Colonic mucosa (tissue), 4 donors: ENCODE measurements at regions not wholly inside any gene's neighbourhood (a gene's known extent, or its start where the extent isn't known, plus 50 kb on each side); places are given as distances from the start of the nearest gene placed in this dataset.

Experiments used
- DNase-seq: peaks from one replicate; pipeline ENCODE4 v3.0.0-alpha.2; 2020
- H3K27ac ChIP-seq: fragments of 200-600 bp; one replicate; pipeline ENCODE4 v1.8.0; 2021
- H3K27me3 ChIP-seq: fragments of 200-600 bp; one replicate; pipeline ENCODE4 v1.8.0; 2021
- H3K36me3 ChIP-seq: fragments of 200-600 bp; one replicate; pipeline ENCODE4 v1.8.0; 2021
- H3K4me1 ChIP-seq: fragments of 200-600 bp; one replicate; pipeline ENCODE4 v1.8.0; 2021; ENCODE audit warnings: mild to moderate bottlenecking
- H3K4me3 ChIP-seq: fragments of 200-600 bp; one replicate; pipeline ENCODE4 v1.8.0; 2021
- H3K9ac ChIP-seq, 2 donors: one replicate each; pipeline ENCODE4 v1.7.0; 2013; ENCODE audit warnings: control low read depth in 2 of 2, low read depth in 2 of 2, low read length in 2 of 2
- H3K9me3 ChIP-seq: fragments of 200-600 bp; one replicate; pipeline ENCODE4 v1.8.0; 2021
- CTCF ChIP-seq: fragments of 200-600 bp; IDR thresholded peaks from one replicate; pipeline ENCODE4 v1.8.0; 2022; ENCODE audit warnings: antibody characterized with exemption, mild to moderate bottlenecking
- intact Hi-C: fragments of 100-400 bp; cut with DNase I; formaldehyde crosslinking; loops from one replicate; pipeline ENCODE4 v1.14.1; 2022
- donor health status: healthy.
- donor health status: DM: no; HTN: no; CAD: no.
- donor health status: DM: no; HTN: no; CAD: no.

- no peaks in the 10 kb centered on the region for H3K27me3 ChIP-seq
- TF ChIP-seq CTCF: no peak
- no peak overlapping the region for H3K27ac ChIP-seq
- H3K4me1 ChIP-seq: no peaks in the 10 kb centered on the region
- no peak overlapping the region for H3K4me3 ChIP-seq
- intact Hi-C loops: no loop called here
- H3K9ac ChIP-seq: no peak overlapping the region
- no peak for DNase-seq
- no peaks in the 10 kb centered on the region for H3K9me3 ChIP-seq
- H3K36me3 ChIP-seq: no peaks in the 10 kb centered on the region
Measured at GRCh38 chr4:27350161-27350560, 489.5 kb downstream of the STIM2 start.

GRCh38 chr4:27357283-27357682, 496.6 kb downstream of the STIM2 start:
- Histone ChIP-seq H3K4me1 (no peaks in the 10 kb centered on the region), H3K27me3 (no peaks in the 10 kb centered on the region), H3K4me3 (no peak overlapping the region), H3K36me3 (no peaks in the 10 kb centered on the region), H3K27ac (no peak overlapping the region), H3K9ac (no peak overlapping the region), H3K9me3 (no peaks in the 10 kb centered on the region)
- DNase-seq: no peak
- TF ChIP-seq CTCF: no peak
- intact Hi-C loops: no loop called here

GRCh38 chr4:27358269-27358668, 497.6 kb downstream of the STIM2 start:
- intact Hi-C loops: no loop called here
- Histone ChIP-seq H3K4me1 (no peaks in the 10 kb centered on the region), H3K27me3 (no peaks in the 10 kb centered on the region), H3K27ac (no peak overlapping the region), H3K4me3 (no peak overlapping the region), H3K36me3 (no peaks in the 10 kb centered on the region), H3K9me3 (no peaks in the 10 kb centered on the region), H3K9ac (no peak overlapping the region)
- no peak for DNase-seq
- no peak for TF ChIP-seq CTCF

- no peaks in the 10 kb centered on the region for H3K27me3 ChIP-seq
- no peak for TF ChIP-seq CTCF
- DNase-seq: no peak
- intact Hi-C loops: no loop called here
- no peak overlapping the region for H3K4me3 ChIP-seq
- no peak overlapping the region for H3K27ac ChIP-seq
- H3K9me3 ChIP-seq: no peaks in the 10 kb centered on the region
- no peaks in the 10 kb centered on the region for H3K36me3 ChIP-seq
- H3K9ac ChIP-seq: no peak overlapping the region
- no peaks in the 10 kb centered on the region for H3K4me1 ChIP-seq
Measured at GRCh38 chr4:27360131-27360530, 499.5 kb downstream of the STIM2 start.

GRCh38 chr4:27360790-27361267, 500.2 kb downstream of the STIM2 start:
- TF ChIP-seq CTCF: no peak
- Histone ChIP-seq H3K36me3 (no peaks in the 10 kb centered on the region), H3K9ac (no peak overlapping the region), H3K27ac (no peak overlapping the region), H3K27me3 (no peaks in the 10 kb centered on the region), H3K4me1 (no peaks in the 10 kb centered on the region), H3K9me3 (no peaks in the 10 kb centered on the region), H3K4me3 (no peak overlapping the region)
- intact Hi-C loops: no loop called here
- DNase-seq: no peak

- H3K9ac ChIP-seq: no peak overlapping the region
- no peak overlapping the region for H3K27ac ChIP-seq
- H3K4me3 ChIP-seq: no peak overlapping the region
- H3K4me1 ChIP-seq: no peaks in the 10 kb centered on the region
- DNase-seq: no peak
- TF ChIP-seq CTCF: no peak
- H3K36me3 ChIP-seq: no peaks in the 10 kb centered on the region
- no peaks in the 10 kb centered on the region for H3K27me3 ChIP-seq
- H3K9me3 ChIP-seq: no peaks in the 10 kb centered on the region
- intact Hi-C loops: no loop called here
Measured at GRCh38 chr4:27364509-27364908, 503.9 kb downstream of the STIM2 start.
